Stimulated activated CD4-positive, alpha-beta T cell treated with anti-CD3 and anti-CD28 coated beads, TNF-alpha, amount 100 ng/mL, for 1 hour (primary cell): ENCODE measurements at regions not wholly inside any gene's neighbourhood (a gene's known extent, or its start where the extent isn't known, plus 50 kb on each side); places are given as distances from the start of the nearest gene placed in this dataset.

Source experiments
- DNase-seq, 3 donors: peaks; one replicate each; pipeline ENCODE4 v3.0.0-alpha.2; 2020; ENCODE audit warnings: low read depth in 3 of 3, low spot score in 1 of 3

- no peak for DNase-seq
Measured at GRCh38 chr13:103803349-103803748, 737.1 kb upstream of the SLC10A2 start.

GRCh38 chr13:103799028-103799427 lies 732.8 kb upstream of the SLC10A2 start:
- DNase-seq = no peak

GRCh38 chr13:103795892-103796478 lies 729.8 kb upstream of the SLC10A2 start:
- DNase-seq = no peak

GRCh38 chr13:103794526-103794925 lies 728.3 kb upstream of the SLC10A2 start:
- no peak for DNase-seq

- no peak for DNase-seq
Measured at GRCh38 chr13:103788061-103788652, 721.9 kb upstream of the SLC10A2 start.

- DNase-seq = no peak
Measured at GRCh38 chr13:103772576-103772975, 706.4 kb upstream of the SLC10A2 start.

GRCh38 chr13:103762523-103762922 lies 696.3 kb upstream of the SLC10A2 start:
- DNase-seq = no peak

GRCh38 chr13:103759361-103759760 lies 693.1 kb upstream of the SLC10A2 start:
- no peak for DNase-seq

- no peak for DNase-seq
Measured at GRCh38 chr13:103758222-103758621, 692.0 kb upstream of the SLC10A2 start.

GRCh38 chr13:103757361-103757760 lies 691.1 kb upstream of the SLC10A2 start:
- DNase-seq = no peak

GRCh38 chr13:103754783-103755182 lies 688.6 kb upstream of the SLC10A2 start:
- no peak for DNase-seq

GRCh38 chr13:103734837-103735236 lies 668.6 kb upstream of the SLC10A2 start:
- no peak for DNase-seq

GRCh38 chr13:103731959-103732358 lies 665.7 kb upstream of the SLC10A2 start:
- no peak for DNase-seq

- DNase-seq = no peak
Measured at GRCh38 chr13:103730407-103730806, 664.2 kb upstream of the SLC10A2 start.

- no peak for DNase-seq
Measured at GRCh38 chr13:103726808-103727207, 660.6 kb upstream of the SLC10A2 start.

GRCh38 chr13:103716718-103717117 lies 650.5 kb upstream of the SLC10A2 start:
- no peak for DNase-seq

- no peak for DNase-seq
Measured at GRCh38 chr13:103715335-103715734, 649.1 kb upstream of the SLC10A2 start.

- no peak for DNase-seq
Measured at GRCh38 chr13:103703246-103703645, 637.0 kb upstream of the SLC10A2 start.

GRCh38 chr13:103698000-103698399 lies 631.8 kb upstream of the SLC10A2 start:
- DNase-seq = no peak

GRCh38 chr13:103695320-103695719 lies 629.1 kb upstream of the SLC10A2 start:
- no peak for DNase-seq

- no peak for DNase-seq
Measured at GRCh38 chr13:103694471-103694870, 628.3 kb upstream of the SLC10A2 start.

GRCh38 chr13:103694033-103694432 lies 627.8 kb upstream of the SLC10A2 start:
- DNase-seq = no peak

- no peak for DNase-seq
Measured at GRCh38 chr13:103692442-103692841, 626.2 kb upstream of the SLC10A2 start.
